PC-3 (cell line): ENCODE measurements at regions not wholly inside any gene's neighbourhood (a gene's known extent, or its start where the extent isn't known, plus 50 kb on each side); places are given as distances from the start of the nearest gene placed in this dataset.

Experiments used
- CTCF ChIP-seq: fragments of 300-600 bp; sonication (generic); conservative IDR thresholded peaks from 2 replicates; pipeline ENCODE4 v1.5.1; 2017; ENCODE audit warnings: antibody characterized with exemption, low read depth, mild to moderate bottlenecking, low read length
- EZH2 ChIP-seq: fragments of 300-600 bp; sonication (generic); IDR thresholded peaks from one replicate; pipeline ENCODE4 v1.6.1; 2017; ENCODE audit warnings: antibody characterized with exemption, mild to moderate bottlenecking, low read length; ENCODE audit not compliant: unreplicated experiment

- TF ChIP-seq CTCF = no peak
- TF ChIP-seq EZH2 = no peak
Measured at GRCh38 chr11:36791957-36792356, 193.9 kb upstream of the RAG2 start.
